GM13977 (cell line): ENCODE measurements at regions not wholly inside any gene's neighbourhood (a gene's known extent, or its start where the extent isn't known, plus 50 kb on each side); places are given as distances from the start of the nearest gene placed in this dataset.

Experiments
- DNase-seq: peaks from one replicate; pipeline ENCODE4 v3.0.0; 2012; ENCODE audit warnings: low spot score
- in situ Hi-C: fragments of 300-500 bp; cut with MboI; formaldehyde crosslinking; loops from one replicate; pipeline ENCODE4 v1.12.0; 2022; ENCODE audit warnings: low sequenced_read_pairs, low pct_unique_long_range_greater_than_20kb, mixed read lengths, inconsistent platforms; ENCODE audit not compliant: unreplicated experiment
- TF ChIP-seq, protein P1 (sequence below): IDR thresholded peaks from 2 replicates; pipeline ENCODE4 v1.5.1; 2012; ENCODE audit warnings: mild to moderate bottlenecking, control low read depth; ENCODE audit not compliant: insufficient read depth; ENCODE audit errors: extremely low read depth, missing control alignments

DNA sequence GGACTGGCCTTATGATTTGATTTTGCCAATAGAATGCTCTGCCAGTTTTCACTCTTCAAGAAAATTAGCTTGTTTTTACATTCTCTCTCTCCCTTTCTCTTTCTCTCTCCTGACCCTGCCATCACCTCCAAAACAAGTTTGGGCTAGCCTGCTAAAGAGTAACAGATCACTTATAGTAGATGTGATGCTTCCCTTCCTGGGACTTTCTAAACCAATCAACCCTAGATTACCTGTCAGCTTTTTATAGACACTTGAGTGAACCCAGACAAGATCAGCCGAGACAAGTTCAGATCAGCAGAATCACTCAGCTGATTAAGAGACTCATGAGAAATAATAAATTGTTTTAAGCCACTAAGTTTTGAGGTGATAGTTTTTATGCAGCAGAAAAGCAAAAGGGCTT, 521.2 kb downstream of the ANKRD50 start:
- in situ Hi-C loops = no loop called here

DNA sequence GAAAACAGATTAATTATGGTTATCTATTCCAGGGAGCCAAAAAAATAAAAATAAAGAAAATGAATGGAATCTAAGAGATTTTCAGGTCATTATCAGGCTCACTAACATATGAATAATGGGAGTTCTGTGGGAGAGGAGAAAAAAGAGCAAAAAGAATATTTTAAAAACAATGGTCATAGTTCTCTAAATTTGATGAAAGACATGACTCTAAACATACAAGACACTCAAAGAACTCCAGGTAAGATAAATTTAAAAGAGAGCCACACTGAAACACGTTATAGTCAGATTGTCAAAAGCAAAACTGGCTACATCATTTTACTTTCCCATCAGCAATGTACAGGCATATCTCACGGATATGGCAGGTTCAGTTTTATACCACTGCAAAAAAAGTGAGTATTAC, 520.0 kb downstream of the ANKRD50 start:
- TF ChIP-seq, protein P1, sequence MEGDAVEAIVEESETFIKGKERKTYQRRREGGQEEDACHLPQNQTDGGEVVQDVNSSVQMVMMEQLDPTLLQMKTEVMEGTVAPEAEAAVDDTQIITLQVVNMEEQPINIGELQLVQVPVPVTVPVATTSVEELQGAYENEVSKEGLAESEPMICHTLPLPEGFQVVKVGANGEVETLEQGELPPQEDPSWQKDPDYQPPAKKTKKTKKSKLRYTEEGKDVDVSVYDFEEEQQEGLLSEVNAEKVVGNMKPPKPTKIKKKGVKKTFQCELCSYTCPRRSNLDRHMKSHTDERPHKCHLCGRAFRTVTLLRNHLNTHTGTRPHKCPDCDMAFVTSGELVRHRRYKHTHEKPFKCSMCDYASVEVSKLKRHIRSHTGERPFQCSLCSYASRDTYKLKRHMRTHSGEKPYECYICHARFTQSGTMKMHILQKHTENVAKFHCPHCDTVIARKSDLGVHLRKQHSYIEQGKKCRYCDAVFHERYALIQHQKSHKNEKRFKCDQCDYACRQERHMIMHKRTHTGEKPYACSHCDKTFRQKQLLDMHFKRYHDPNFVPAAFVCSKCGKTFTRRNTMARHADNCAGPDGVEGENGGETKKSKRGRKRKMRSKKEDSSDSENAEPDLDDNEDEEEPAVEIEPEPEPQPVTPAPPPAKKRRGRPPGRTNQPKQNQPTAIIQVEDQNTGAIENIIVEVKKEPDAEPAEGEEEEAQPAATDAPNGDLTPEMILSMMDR = no peak
- in situ Hi-C loops = no loop called here
- no peak for DNase-seq

More for the DNA sequence above, 521.2 kb downstream of the ANKRD50 start:
- no peak for DNase-seq
- TF ChIP-seq, protein P1 = no peak

DNA sequence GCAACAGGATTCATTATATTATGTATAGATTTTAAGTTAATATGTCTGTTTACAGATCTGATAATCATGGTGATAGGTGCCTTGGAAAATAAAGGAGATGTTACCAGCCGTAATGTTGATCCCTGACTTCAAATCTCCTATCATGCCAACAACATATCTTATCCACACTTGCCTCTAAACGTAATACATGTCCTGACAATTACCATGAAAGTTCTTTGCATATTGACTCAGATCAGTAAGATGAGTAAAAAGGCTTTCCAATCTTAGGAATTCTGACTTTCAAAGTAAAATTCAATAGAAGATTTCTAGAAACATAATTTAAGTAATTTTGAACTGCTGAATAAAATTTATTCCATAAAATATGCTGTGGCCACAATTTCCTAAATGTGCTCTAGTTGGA, 513.3 kb downstream of the ANKRD50 start:
- no peak for DNase-seq
- in situ Hi-C loops = no loop called here
- TF ChIP-seq, protein P1 = no peak

DNA sequence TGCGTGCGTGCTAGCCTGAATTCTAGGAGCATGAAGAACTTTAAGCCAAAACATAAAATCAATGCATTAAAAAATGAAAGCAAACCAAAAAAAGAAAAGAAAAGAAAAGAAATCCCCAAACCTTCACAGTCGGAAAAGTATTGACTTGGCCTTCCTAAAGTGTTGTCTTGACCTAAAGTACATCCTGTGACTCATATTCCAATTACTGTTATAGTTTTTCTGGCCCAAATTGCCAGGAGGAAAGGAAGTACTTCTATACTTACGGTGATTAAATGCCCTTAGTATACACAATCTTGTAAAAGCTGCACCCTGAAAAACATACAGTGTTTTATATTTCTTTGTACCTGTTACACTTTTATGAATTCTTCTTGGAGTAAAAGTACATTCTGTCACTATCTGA, 512.8 kb downstream of the ANKRD50 start:
- DNase-seq = no peak
- in situ Hi-C loops = no loop called here

DNA sequence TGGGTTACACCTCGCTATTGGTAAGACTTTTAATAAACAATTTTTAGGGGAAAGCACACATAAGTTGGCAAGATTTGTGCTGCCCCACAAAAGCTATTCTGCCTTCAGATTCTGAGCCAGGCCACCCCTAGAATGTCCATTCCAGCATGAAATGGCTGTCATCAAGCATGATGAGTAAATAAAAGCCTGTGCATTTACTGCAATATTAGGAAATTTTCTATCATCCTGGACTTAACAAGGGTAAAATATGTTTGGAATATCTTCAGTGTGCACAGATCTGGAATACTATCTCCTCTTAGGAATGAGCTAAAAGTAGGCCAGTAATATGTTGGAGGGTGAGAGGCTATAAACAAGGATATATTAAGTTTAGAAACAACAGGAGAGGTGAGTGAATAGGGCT, 510.9 kb downstream of the ANKRD50 start:
- DNase-seq = no peak
- TF ChIP-seq, protein P1 = no peak
- in situ Hi-C loops = no loop called here

More for the DNA sequence above, 512.8 kb downstream of the ANKRD50 start:
- TF ChIP-seq, protein P1 = no peak

DNA sequence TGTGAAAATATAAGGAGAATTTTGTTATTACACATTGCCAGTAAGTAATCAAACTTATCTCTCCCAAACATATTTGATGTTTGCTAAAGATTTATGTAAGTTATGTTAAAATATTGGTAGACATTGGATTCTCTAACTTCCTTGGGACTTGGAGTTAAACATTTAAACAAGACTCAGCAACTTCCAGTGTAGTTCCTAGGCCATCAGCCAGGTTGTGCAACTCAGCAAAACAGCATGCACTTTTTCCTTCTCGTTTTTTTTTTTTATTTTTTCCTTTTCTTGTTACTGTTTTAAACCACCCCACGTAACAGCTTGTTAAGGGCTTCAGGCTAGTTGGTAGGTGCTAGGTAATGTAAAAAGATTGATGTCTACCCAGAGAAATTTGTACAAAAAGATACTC, 510.4 kb downstream of the ANKRD50 start:
- in situ Hi-C loops = no loop called here
- DNase-seq = no peak
- TF ChIP-seq, protein P1 = no peak
